GM21360 (cell line): ENCODE measurements at regions not wholly inside any gene's neighbourhood (a gene's known extent, or its start where the extent isn't known, plus 50 kb on each side); places are given as distances from the start of the nearest gene placed in this dataset.

Source experiments
- ATAC-seq: cut with Tn5 transposase; IDR thresholded peaks from one replicate; pipeline ENCODE4 v1.9.1; 2021; ENCODE audit warnings: mild to moderate bottlenecking, moderate library complexity; ENCODE audit not compliant: unreplicated experiment

DNA sequence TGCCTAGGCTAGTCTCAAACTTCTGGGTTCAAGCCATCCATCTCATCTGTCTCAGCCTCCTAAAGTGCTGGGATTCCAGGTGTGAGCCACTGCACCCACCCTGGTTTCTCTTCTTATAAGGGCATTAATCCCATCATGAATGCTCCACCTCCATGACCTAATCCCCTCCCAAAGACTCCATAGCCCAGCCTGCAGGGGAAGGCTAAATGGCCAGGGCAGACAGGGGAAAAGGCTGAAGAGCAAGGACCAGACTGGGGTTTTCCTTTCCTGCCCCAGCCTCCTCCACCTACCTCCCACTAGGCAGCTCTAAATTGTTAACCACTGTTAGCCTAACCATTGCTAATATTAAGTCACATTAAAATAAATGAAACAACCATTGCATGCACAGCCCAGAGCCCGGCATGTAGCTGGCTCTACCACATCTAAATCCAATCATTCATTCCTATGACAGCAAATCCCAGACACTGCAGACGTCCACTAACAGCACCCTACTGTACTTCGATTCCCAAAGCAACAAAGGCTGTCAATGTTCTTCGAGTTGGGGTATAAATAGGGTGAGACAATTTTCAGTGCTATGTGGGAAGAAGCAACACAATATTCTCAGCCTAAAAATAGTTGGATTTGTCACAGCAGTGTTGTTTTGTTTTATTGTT is 243.2 kb upstream of the ARID1B start:
- no peak for ATAC-seq

GRCh38 chr6:156526081-156526480 is 251.1 kb upstream of the ARID1B start:
- ATAC-seq: no peak

GRCh38 chr6:156525541-156525940 is 251.6 kb upstream of the ARID1B start:
- no peak for ATAC-seq

- no peak for ATAC-seq
Measured at GRCh38 chr6:156519940-156520339, 257.2 kb upstream of the ARID1B start.

DNA sequence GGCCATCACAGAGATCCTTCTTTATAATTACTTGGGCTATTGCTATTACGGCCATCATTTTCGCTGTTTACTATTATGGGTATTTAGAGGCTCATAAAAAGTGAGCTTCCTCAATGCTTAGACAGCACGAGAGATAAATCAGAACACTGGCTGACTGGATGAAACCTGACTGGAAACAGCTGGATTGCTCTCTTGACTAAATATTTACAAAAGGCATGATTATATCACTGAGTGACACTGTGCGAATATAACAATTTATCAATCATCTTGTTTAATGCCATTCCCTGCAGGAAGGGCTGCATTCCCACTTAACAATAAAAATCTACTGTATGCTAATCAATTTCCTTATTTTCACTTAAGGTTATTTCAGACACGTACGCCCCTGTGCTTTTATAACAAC is 260.1 kb upstream of the ARID1B start:
- ATAC-seq: no peak

- no peak for ATAC-seq
Measured at GRCh38 chr6:156515242-156515641, 261.9 kb upstream of the ARID1B start.

DNA sequence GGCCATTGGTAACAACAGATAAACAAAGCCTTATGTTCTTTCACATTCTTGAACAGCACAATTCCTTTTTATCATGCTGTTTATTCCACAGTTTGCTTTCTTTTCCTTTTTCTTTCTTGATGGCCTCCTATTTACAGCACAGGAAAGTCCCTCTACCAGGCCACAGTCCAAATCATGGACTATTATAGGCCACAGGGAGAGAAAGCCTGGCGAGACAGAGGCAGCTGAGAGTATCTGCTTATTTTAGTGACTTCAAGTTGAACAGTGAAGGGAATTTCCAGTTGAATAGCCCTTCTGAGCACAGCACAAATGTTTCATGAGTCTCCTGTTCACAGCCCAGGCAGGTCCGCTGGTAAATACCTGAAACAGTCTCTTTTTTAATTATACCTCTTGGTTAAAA is 263.7 kb upstream of the ARID1B start:
- no peak for ATAC-seq

GRCh38 chr6:156511570-156511969 is 265.6 kb upstream of the ARID1B start:
- no peak for ATAC-seq

DNA sequence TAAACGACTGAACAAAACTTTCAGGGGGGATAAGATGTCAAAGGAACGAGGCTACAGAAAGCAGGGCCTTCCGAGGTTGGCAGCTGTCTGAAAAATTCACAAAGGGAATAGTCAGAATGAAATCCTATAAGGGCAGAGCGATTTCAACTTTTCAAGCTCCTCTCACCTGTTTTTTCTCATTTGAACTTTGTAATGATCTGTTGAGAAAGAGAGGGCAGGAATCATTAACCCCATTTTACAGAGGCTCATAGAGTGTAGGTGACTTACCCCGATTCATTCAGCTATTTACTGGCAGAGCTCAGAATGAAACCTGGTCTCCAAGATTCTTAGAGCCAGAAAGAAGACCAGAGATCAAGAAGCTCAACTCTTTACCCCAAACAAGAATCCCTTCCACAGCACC is 266.1 kb upstream of the ARID1B start:
- no peak for ATAC-seq

- ATAC-seq: no peak
Measured at GRCh38 chr6:156510242-156510641, 266.9 kb upstream of the ARID1B start.

GRCh38 chr6:156509496-156509895 is 267.7 kb upstream of the ARID1B start:
- ATAC-seq: no peak

DNA sequence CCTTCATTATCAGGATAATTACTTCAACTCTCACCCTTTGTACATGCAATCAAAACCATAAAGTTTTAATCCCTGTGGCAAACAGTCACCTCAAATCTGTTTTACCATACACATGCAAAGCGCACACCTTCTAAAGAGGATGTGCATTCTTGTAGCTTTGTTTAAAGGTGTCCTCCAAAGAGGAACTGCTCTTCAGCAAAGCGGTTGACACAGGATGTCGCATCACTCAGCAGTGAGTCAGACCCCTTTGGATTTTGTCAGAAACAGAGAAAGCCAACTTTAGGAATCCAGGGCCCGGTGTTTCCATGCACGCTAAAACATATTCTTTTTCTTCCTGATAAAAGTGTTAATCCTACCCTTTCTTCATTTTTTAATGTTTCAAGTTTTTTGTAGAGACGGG is 268.3 kb upstream of the ARID1B start:
- no peak for ATAC-seq

- ATAC-seq: no peak
Measured at GRCh38 chr6:156508126-156508525, 269.1 kb upstream of the ARID1B start.

GRCh38 chr6:156507656-156508055 is 269.5 kb upstream of the ARID1B start:
- ATAC-seq: no peak

DNA sequence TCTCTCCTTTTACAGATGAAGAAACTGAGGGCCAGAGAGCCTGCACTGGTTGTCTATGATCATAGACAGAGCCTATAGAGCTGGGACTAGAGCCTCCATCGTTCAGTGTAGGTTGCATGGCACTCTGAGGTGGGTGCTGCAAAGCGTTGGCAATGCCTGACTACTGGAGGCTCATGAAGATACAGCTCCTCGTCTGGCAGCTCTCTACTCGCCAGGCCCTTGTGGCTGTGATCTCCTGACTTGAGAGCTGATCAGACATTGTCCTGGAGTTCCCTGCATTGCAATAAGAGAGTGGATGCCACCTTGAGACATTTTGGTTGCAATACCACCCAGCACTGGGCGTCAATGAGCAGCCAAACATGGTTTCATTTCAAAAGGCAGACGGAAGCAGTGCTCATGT is 270.1 kb upstream of the ARID1B start:
- ATAC-seq: no peak

DNA sequence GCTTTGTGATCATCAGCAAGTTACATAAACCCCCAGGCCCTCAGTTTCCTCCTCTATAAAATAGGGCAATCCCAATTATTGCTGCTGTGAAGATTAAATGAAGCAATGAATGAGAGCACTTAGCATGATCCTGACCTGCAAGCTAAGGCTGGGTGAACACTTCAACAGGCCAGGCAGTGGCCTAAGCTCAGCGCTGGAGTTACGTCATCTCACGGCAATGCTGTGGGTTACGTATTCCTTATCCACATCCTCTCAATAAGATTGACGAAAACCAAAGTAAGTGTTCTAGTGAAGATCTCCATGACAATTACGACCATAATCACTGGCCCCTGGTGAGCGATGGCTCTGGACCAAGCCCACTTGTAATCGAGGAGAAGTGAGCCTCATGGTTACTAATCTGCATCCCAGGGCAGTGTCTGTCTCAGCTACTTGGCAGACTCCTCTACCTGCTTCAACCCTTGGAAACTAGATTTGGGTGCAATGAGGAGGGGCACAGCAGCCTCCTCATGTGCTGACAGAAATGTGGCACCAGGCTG is 274.1 kb upstream of the ARID1B start:
- ATAC-seq: no peak

GRCh38 chr6:156497618-156498017 is 279.6 kb upstream of the ARID1B start:
- no peak for ATAC-seq

DNA sequence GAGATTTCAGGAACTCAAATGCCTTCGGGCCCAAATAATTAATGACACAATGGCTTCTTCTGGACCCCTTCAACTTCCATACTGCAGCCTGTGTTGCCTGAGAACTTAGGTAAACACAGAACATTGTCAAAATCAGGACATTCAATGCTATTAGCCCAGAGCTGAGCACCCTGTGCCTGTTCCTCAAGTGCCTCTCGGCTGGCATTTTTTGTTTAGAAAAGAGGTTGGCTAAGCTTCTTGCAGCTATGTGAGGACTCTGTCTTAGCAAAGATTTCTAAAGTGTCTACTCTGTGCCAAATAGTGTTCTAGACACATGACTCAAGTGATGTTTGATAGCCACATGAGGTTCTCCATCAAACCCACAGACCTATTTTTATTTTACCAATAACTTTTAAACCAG is 289.3 kb upstream of the ARID1B start:
- no peak for ATAC-seq

GRCh38 chr6:156485150-156485549 is 292.0 kb upstream of the ARID1B start:
- no peak for ATAC-seq

- ATAC-seq: peak; percentile 87
Measured at GRCh38 chr6:156474507-156475120, 302.6 kb upstream of the ARID1B start.

DNA sequence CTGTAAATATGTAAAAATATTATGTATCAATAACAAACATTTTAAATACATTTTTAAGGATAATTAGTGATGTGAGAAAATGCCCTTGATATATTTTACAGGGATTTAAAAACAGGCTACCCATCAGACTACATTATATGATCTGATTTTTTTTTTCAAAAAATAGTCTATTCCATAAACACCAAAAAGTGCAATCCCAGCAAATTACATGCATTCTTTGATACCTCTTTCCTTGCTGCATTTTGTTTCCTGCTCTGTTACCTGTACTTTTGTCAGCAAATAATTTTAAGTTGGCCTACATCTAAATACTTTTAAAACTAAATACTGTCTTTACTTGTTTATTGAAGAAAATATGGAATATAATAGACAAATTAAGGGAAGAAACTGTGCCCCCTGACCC is 306.2 kb upstream of the ARID1B start:
- ATAC-seq: no peak

DNA sequence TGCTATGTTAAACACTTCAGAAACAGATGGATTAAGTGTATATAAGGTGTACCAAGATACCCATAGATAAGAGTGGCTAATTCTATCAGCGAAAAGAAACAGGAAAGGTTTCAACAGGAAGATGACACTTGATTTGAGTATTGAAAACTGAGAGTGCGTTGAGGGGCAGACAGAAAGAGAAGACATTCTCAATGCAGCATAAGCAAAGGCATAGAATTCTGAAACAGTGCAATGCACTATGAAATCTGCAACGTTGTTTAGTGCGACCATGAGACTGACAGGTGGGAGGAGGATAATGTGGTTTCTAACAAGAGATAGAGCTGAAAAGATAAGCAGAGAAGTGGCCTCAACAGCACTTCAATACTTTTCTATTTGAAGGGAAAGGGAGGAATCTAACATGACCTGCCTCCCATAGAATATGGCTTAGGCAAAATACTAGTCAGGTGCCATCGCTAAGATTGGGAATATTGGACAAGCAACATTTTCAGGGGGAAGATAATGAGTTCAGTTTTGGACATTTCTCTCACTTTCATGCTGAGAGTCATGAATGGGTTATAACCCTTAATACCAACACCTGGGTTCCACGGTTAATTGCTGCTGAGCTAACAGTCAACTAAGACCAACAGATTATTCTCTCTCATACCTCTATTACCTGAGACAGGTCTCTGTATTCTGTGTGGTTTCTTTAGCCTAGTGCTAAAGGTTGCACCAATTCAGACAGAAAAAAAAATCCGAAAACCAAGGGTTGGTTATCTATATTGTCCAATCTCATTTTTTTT is 312.9 kb upstream of the ARID1B start:
- ATAC-seq: no peak
